ENCODE measurements at regions not wholly inside any gene's neighbourhood (a gene's known extent, or its start where the extent isn't known, plus 50 kb on each side); places are given as distances from the start of the nearest gene placed in this dataset.

- TF ChIP-seq EP300 (IDR thresholded peaks at IDR 0.05): no peak
- no peak for TF ChIP-seq POLR2A (IDR thresholded peaks at IDR 0.05)
- TF ChIP-seq, protein P1, sequence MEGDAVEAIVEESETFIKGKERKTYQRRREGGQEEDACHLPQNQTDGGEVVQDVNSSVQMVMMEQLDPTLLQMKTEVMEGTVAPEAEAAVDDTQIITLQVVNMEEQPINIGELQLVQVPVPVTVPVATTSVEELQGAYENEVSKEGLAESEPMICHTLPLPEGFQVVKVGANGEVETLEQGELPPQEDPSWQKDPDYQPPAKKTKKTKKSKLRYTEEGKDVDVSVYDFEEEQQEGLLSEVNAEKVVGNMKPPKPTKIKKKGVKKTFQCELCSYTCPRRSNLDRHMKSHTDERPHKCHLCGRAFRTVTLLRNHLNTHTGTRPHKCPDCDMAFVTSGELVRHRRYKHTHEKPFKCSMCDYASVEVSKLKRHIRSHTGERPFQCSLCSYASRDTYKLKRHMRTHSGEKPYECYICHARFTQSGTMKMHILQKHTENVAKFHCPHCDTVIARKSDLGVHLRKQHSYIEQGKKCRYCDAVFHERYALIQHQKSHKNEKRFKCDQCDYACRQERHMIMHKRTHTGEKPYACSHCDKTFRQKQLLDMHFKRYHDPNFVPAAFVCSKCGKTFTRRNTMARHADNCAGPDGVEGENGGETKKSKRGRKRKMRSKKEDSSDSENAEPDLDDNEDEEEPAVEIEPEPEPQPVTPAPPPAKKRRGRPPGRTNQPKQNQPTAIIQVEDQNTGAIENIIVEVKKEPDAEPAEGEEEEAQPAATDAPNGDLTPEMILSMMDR (IDR thresholded peaks at IDR 0.05): no peak
- WGBS, 3 donors: 65 to 74% (median 69%) methylated on average over 2 of the region's 2 CpGs
- intact Hi-C loops (cut with DNase I): no loop called here
- Histone ChIP-seq H3K9me3 (no peaks in the 10 kb centered on the region), H3K36me3 (no peaks in the 10 kb centered on the region), H3K27me3 (no peaks in the 10 kb centered on the region), H3K4me1 (ENCODE audit: insufficient read depth) (no peaks in the 10 kb centered on the region), H3K27ac (no peak overlapping the region), H3K4me3 (no peak overlapping the region)
- DNase-seq: no peak
Measured at GRCh38 chr2:126329173-126329572, 326.8 kb upstream of the GYPC start.

GRCh38 chr2:126342457-126342856, 313.5 kb upstream of the GYPC start:
- 83 to 86% (median 84%) methylated on average over 4 of the region's 4 CpGs for WGBS, 3 donors
- TF ChIP-seq POLR2A (IDR thresholded peaks at IDR 0.05): no peak
- TF ChIP-seq, protein P1 (IDR thresholded peaks at IDR 0.05): no peak
- no peak for TF ChIP-seq EP300 (IDR thresholded peaks at IDR 0.05)
- no peak overlapping the region for H3K27ac ChIP-seq
- H3K9me3 ChIP-seq: no peaks in the 10 kb centered on the region
- H3K4me3 ChIP-seq: no peak overlapping the region
- DNase-seq: no peak
- no peaks in the 10 kb centered on the region for H3K4me1 ChIP-seq (ENCODE audit: insufficient read depth)
- intact Hi-C loops (cut with DNase I): no loop called here
- H3K27me3 ChIP-seq: no peaks in the 10 kb centered on the region
- H3K36me3 ChIP-seq: no peaks in the 10 kb centered on the region

GRCh38 chr2:126343136-126343535, 312.8 kb upstream of the GYPC start:
- Histone ChIP-seq H3K4me3 (no peak overlapping the region), H3K9me3 (no peaks in the 10 kb centered on the region), H3K27ac (no peak overlapping the region), H3K4me1 (ENCODE audit: insufficient read depth) (no peaks in the 10 kb centered on the region), H3K27me3 (no peaks in the 10 kb centered on the region), H3K36me3 (no peaks in the 10 kb centered on the region)
- 46 to 56% (median 46%) methylated on average over 2 of the region's 2 CpGs for WGBS, 3 donors
- no peak for TF ChIP-seq POLR2A (IDR thresholded peaks at IDR 0.05)
- TF ChIP-seq EP300 (IDR thresholded peaks at IDR 0.05): no peak
- TF ChIP-seq, protein P1 (IDR thresholded peaks at IDR 0.05): no peak
- DNase-seq: no peak
- intact Hi-C loops (cut with DNase I): no loop called here

DNA sequence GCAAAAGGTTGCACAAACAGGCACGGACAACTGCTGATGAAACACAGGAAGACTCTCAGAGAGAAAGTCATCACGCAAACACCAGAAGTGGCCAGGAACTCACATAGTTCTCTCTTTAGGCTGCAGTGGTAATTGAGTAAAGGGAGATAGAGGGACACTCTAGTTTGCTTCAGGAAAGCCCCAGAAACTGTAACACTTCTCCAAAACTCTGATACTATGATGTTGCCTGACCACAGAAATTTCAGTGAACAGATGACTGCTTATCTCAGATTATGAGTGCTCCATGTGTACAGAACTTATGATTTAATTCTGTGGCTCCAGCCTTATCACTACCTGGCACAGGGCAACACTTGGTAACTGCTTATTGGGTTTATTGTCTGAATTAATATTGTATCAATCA, 311.5 kb upstream of the GYPC start:
- no peak for TF ChIP-seq EP300 (IDR thresholded peaks at IDR 0.05)
- TF ChIP-seq POLR2A (IDR thresholded peaks at IDR 0.05): no peak
- TF ChIP-seq, protein P1 (IDR thresholded peaks at IDR 0.05): no peak
- WGBS, 3 donors: 87 to 91% (median 90%) methylated on average over 2 of the region's 2 CpGs
- intact Hi-C loops (cut with DNase I): no loop called here

GRCh38 chr2:126345691-126346090, 310.3 kb upstream of the GYPC start:
- H3K27ac ChIP-seq: no peak overlapping the region
- intact Hi-C loops (cut with DNase I): no loop called here
- no peak overlapping the region for H3K4me3 ChIP-seq
- no peak for DNase-seq
- WGBS, 3 donors: 73 to 79% (median 79%) methylated on average over 1 of the region's 1 CpG
- H3K4me1 ChIP-seq (ENCODE audit: insufficient read depth): no peaks in the 10 kb centered on the region
- no peak for TF ChIP-seq EP300 (IDR thresholded peaks at IDR 0.05)
- TF ChIP-seq, protein P1 (IDR thresholded peaks at IDR 0.05): no peak
- no peak for TF ChIP-seq POLR2A (IDR thresholded peaks at IDR 0.05)
- no peaks in the 10 kb centered on the region for H3K9me3 ChIP-seq
- H3K36me3 ChIP-seq: no peaks in the 10 kb centered on the region
- no peaks in the 10 kb centered on the region for H3K27me3 ChIP-seq

More for the DNA sequence above, 311.5 kb upstream of the GYPC start:
- no peaks in the 10 kb centered on the region for H3K27me3 ChIP-seq
- no peaks in the 10 kb centered on the region for H3K4me1 ChIP-seq (ENCODE audit: insufficient read depth)
- H3K4me3 ChIP-seq: no peak overlapping the region
- H3K9me3 ChIP-seq: no peaks in the 10 kb centered on the region
- no peak overlapping the region for H3K27ac ChIP-seq
- DNase-seq: no peak
- H3K36me3 ChIP-seq: no peaks in the 10 kb centered on the region
